Upper lobe of right lung (tissue), 1 donor: ENCODE measurements at regions not wholly inside any gene's neighbourhood (a gene's known extent, or its start where the extent isn't known, plus 50 kb on each side); places are given as distances from the start of the nearest gene placed in this dataset.

Experiments
- ATAC-seq: fragments of 200-7000 bp; cut with Tn5 transposase; one replicate; pipeline ENCODE4 v1.9.1; 2020; ENCODE audit warnings: mild to moderate bottlenecking, moderate library complexity
- DNase-seq: peaks from one replicate; pipeline ENCODE4 v3.0.0-alpha.2; 2020
- H3K27ac ChIP-seq: fragments of 200-600 bp; one replicate; pipeline ENCODE4 v1.8.0; 2022
- H3K27me3 ChIP-seq: fragments of 200-600 bp; one replicate; pipeline ENCODE4 v1.8.0; 2022; ENCODE audit warnings: mild to moderate bottlenecking
- H3K36me3 ChIP-seq: fragments of 200-600 bp; one replicate; pipeline ENCODE4 v1.8.0; 2022
- H3K4me1 ChIP-seq: fragments of 200-600 bp; one replicate; pipeline ENCODE4 v1.8.0; 2022
- H3K4me3 ChIP-seq: fragments of 200-600 bp; one replicate; pipeline ENCODE4 v1.8.0; 2022; ENCODE audit warnings: mild to moderate bottlenecking
- H3K9me3 ChIP-seq: fragments of 200-600 bp; one replicate; pipeline ENCODE4 v1.8.0; 2022
- CTCF ChIP-seq: fragments of 200-600 bp; IDR thresholded peaks from one replicate; pipeline ENCODE4 v1.8.0; 2022; ENCODE audit warnings: antibody characterized with exemption
- intact Hi-C: fragments of 100-400 bp; cut with DNase I; formaldehyde crosslinking; loops from one replicate; pipeline ENCODE4 v1.11.0; 2022
- donor health status: DM: no; HTN: yes; CAD: no; lungs with severe emphysema.

- Histone ChIP-seq H3K27me3 (no peaks in the 10 kb centered on the region), H3K4me1 (no peaks in the 10 kb centered on the region), H3K27ac (no peak overlapping the region), H3K36me3 (no peaks in the 10 kb centered on the region), H3K9me3 (no peaks in the 10 kb centered on the region), H3K4me3 (no peak overlapping the region)
- no peak for ATAC-seq
- intact Hi-C loops, result no loop called here
- no peak for DNase-seq
- no peak for TF ChIP-seq CTCF
Observed at GRCh38 chr2:237194081-237194480, 108.4 kb downstream of the COPS8 start.

GRCh38 chr2:237194906-237195305 lies 109.2 kb downstream of the COPS8 start:
- ATAC-seq, result no peak
- DNase-seq, result no peak
- intact Hi-C loops, result no loop called here
- no peaks in the 10 kb centered on the region for H3K27me3 ChIP-seq
- H3K27ac ChIP-seq, result no peak overlapping the region
- H3K4me3 ChIP-seq, result no peak overlapping the region
- H3K9me3 ChIP-seq, result no peaks in the 10 kb centered on the region
- TF ChIP-seq CTCF, result no peak
- no peaks in the 10 kb centered on the region for H3K36me3 ChIP-seq
- H3K4me1 ChIP-seq, result no peaks in the 10 kb centered on the region

- Histone ChIP-seq H3K36me3 (no peaks in the 10 kb centered on the region), H3K9me3 (no peaks in the 10 kb centered on the region), H3K27me3 (no peaks in the 10 kb centered on the region), H3K4me1 (no peaks in the 10 kb centered on the region), H3K27ac (no peak overlapping the region), H3K4me3 (no peak overlapping the region)
- no peak for DNase-seq
- no peak for TF ChIP-seq CTCF
- intact Hi-C loops, result no loop called here
- ATAC-seq, result no peak
Observed at GRCh38 chr2:237195396-237196120, 109.9 kb downstream of the COPS8 start.

DNA sequence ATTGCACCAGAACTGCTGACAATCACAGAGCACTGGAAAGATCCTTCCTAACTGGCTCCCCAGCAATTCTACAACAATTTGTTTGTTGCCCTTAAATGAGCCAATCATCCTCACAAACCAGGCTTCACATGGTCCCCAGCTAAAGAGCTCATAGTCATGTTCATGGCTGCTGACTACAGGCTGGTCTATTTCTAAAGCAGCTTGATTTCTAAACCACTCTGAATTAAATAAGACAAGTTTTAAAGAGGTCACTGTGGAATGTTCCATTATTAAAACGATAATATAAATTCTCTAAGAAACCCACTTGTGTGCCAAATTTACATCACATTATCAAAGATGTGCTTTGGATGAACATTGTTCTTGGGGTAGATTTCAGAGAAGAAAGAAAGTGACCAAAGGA lies 110.7 kb downstream of the COPS8 start:
- no peaks in the 10 kb centered on the region for H3K27me3 ChIP-seq
- no peaks in the 10 kb centered on the region for H3K9me3 ChIP-seq
- no peak for TF ChIP-seq CTCF
- no peak overlapping the region for H3K4me3 ChIP-seq
- no peaks in the 10 kb centered on the region for H3K36me3 ChIP-seq
- no peaks in the 10 kb centered on the region for H3K4me1 ChIP-seq
- H3K27ac ChIP-seq, result no peak overlapping the region
- intact Hi-C loops, result no loop called here
- no peak for ATAC-seq
- DNase-seq, result no peak

DNA sequence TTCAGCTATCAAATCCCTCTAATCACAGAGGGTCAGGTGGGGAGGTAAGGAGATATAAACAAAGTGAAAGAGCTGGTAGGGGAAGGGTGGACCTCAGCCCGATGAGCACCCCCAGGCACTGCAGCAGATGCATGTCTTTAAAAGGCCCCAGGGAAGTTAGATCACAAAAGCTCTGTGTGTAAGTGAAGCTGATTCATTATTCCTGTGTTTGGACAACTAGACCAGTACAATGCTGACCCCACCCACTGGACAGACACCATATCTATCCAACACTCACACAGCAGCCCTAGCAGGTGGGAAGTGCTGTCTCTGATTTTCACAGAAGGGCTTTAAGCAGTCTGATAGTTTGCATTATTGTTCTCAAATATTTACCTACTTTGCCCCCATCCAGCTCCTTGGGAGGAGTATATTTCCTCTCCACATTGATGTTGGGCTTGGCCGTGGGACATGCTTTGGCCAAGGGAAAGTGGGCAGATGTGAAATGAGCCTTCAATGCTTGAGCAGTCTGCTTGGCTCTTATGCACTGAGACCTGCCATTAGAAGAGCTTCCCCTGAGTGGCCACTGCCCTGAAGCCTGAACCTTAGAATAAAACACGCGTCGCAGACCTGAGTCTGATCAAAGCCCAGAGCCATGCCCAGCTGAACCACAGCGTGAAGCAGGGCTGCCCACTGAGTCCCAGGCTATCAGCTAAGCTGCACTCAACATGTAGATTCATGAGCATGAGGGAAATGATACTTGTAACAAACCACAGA lies 111.4 kb downstream of the COPS8 start:
- H3K9me3 ChIP-seq, result no peaks in the 10 kb centered on the region
- H3K4me1 ChIP-seq, result no peaks in the 10 kb centered on the region
- H3K36me3 ChIP-seq, result no peaks in the 10 kb centered on the region
- DNase-seq, result no peak
- no peaks in the 10 kb centered on the region for H3K27me3 ChIP-seq
- H3K4me3 ChIP-seq, result no peak overlapping the region
- no peak overlapping the region for H3K27ac ChIP-seq
- TF ChIP-seq CTCF, result no peak
- intact Hi-C loops, result no loop called here
- no peak for ATAC-seq
